HUES64 (cell line): ENCODE measurements at regions not wholly inside any gene's neighbourhood (a gene's known extent, or its start where the extent isn't known, plus 50 kb on each side); places are given as distances from the start of the nearest gene placed in this dataset.

Experiments
- H3K27ac ChIP-seq: 2 replicates; pipeline ENCODE4 v1.7.0; 2013; ENCODE audit warnings: low read depth, low read length, inconsistent platforms
- H3K27me3 ChIP-seq: 2 replicates; pipeline ENCODE4 v1.6.1; 2013; ENCODE audit warnings: mild to moderate bottlenecking, low read length; ENCODE audit not compliant: insufficient read depth
- H3K36me3 ChIP-seq: 2 replicates; pipeline ENCODE4 v1.6.1; 2013; ENCODE audit warnings: mild to moderate bottlenecking, low read length; ENCODE audit not compliant: insufficient read depth
- H3K4me1 ChIP-seq: 2 replicates; pipeline ENCODE4 v1.6.1; 2013; ENCODE audit warnings: mild to moderate bottlenecking, low read length, moderate library complexity; ENCODE audit not compliant: insufficient read depth
- H3K4me3 ChIP-seq: 2 replicates; pipeline ENCODE4 v1.5.1; 2013; ENCODE audit warnings: mild to moderate bottlenecking, low read length, moderate library complexity
- H3K9ac ChIP-seq: 2 replicates; pipeline ENCODE4 v1.6.1; 2013; ENCODE audit warnings: mild to moderate bottlenecking, low read depth, low read length
- H3K9me3 ChIP-seq: 2 replicates; pipeline ENCODE4 v1.6.1; 2013; ENCODE audit warnings: low read depth, low read length; ENCODE audit not compliant: insufficient read depth
- WGBS: fragments of 150-250, 120-280 bp; methylation state at CpG from one replicate; pipeline ENCODE4 v1.1.7; 2013; ENCODE audit warnings: missing lambda C conversion rate; 5-methylcytosine and 5-hydroxymethylcytosine counted together

GRCh38 chr16:52101246-52101645 lies 445.7 kb downstream of the TOX3 start:
- H3K36me3 ChIP-seq, result no peaks in the 10 kb centered on the region
- no peak overlapping the region for H3K27ac ChIP-seq
- no peaks in the 10 kb centered on the region for H3K9me3 ChIP-seq
- H3K4me1 ChIP-seq, result no peaks in the 10 kb centered on the region
- no peak overlapping the region for H3K4me3 ChIP-seq
- no peak overlapping the region for H3K9ac ChIP-seq
- WGBS, result 97% methylated on average over 3 of the region's 3 CpGs
- H3K27me3 ChIP-seq, result no peaks in the 10 kb centered on the region

- Histone ChIP-seq H3K36me3 (no peaks in the 10 kb centered on the region), H3K27me3 (no peaks in the 10 kb centered on the region), H3K9me3 (no peaks in the 10 kb centered on the region), H3K27ac (no peak overlapping the region), H3K9ac (no peak overlapping the region), H3K4me1 (no peaks in the 10 kb centered on the region), H3K4me3 (no peak overlapping the region)
- WGBS, result 85% methylated on average over 1 of the region's 2 CpGs
These were observed 447.6 kb downstream of the TOX3 start for GRCh38 chr16:52099382-52099781.

DNA sequence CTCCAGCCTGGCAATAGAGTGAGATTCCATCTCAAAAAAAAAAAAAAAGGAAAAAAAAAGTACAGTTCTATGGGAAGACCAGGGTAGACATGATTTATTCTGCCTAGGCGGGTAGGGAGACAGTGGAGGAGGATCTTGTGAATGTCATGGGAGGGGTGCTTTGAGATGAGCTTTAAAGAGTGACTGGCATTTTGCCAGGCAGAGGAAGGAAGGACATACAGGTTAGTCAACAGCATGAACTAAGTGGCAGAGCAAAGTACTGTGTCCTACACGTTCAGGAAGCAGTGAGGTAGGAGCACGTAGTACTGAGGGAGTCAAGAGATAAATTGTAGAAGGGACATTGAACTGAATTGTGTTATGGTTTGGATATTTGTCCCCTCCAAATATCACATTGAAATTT lies 451.5 kb downstream of the TOX3 start:
- Histone ChIP-seq H3K27ac (no peak overlapping the region), H3K27me3 (no peaks in the 10 kb centered on the region), H3K4me3 (no peak overlapping the region), H3K4me1 (no peaks in the 10 kb centered on the region), H3K36me3 (no peaks in the 10 kb centered on the region), H3K9me3 (no peaks in the 10 kb centered on the region), H3K9ac (no peak overlapping the region)
- WGBS, result 91% methylated on average over 3 of the region's 3 CpGs

GRCh38 chr16:52092126-52092525 lies 454.8 kb downstream of the TOX3 start:
- Histone ChIP-seq H3K9ac (no peak overlapping the region), H3K27me3 (no peaks in the 10 kb centered on the region), H3K9me3 (no peaks in the 10 kb centered on the region), H3K27ac (no peak overlapping the region), H3K36me3 (no peaks in the 10 kb centered on the region), H3K4me3 (no peak overlapping the region), H3K4me1 (no peaks in the 10 kb centered on the region)
- WGBS, result 100% methylated on average over 1 of the region's 3 CpGs

DNA sequence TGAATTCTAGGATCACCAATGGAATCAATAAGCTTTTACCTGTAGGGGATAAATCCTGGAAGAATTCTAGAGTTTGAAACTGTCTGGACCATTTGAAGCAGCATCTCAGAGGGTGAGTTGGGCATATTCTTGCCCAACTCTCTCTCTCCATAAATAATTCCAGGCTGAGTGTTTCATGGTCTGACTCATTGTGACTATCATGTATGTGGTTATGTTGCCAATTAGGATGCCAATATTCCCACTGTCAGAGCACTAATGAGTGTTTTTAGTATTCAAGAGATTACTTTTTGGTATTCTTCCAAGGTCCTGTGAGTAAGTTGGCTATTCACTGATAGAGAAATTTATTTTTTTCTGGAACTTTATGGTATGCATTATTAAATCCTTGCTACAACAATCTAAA lies 456.9 kb downstream of the TOX3 start:
- H3K27me3 ChIP-seq, result no peaks in the 10 kb centered on the region
- no peaks in the 10 kb centered on the region for H3K36me3 ChIP-seq
- no peak overlapping the region for H3K27ac ChIP-seq
- H3K4me1 ChIP-seq, result no peaks in the 10 kb centered on the region
- H3K9me3 ChIP-seq, result no peaks in the 10 kb centered on the region
- H3K4me3 ChIP-seq, result no peak overlapping the region
- H3K9ac ChIP-seq, result no peak overlapping the region

GRCh38 chr16:52089476-52089875 lies 457.5 kb downstream of the TOX3 start:
- H3K4me3 ChIP-seq, result no peak overlapping the region
- no peaks in the 10 kb centered on the region for H3K36me3 ChIP-seq
- H3K9ac ChIP-seq, result no peak overlapping the region
- H3K27me3 ChIP-seq, result no peaks in the 10 kb centered on the region
- no peaks in the 10 kb centered on the region for H3K9me3 ChIP-seq
- no peaks in the 10 kb centered on the region for H3K4me1 ChIP-seq
- 96% methylated on average over 1 of the region's 1 CpG for WGBS
- H3K27ac ChIP-seq, result no peak overlapping the region

- Histone ChIP-seq H3K9ac (no peak overlapping the region), H3K9me3 (no peaks in the 10 kb centered on the region), H3K4me1 (no peaks in the 10 kb centered on the region), H3K27me3 (no peaks in the 10 kb centered on the region), H3K36me3 (no peaks in the 10 kb centered on the region), H3K27ac (no peak overlapping the region), H3K4me3 (no peak overlapping the region)
- WGBS, result no CpG with 5 or more reads among the region's 1 CpG
These were observed 460.0 kb downstream of the TOX3 start for GRCh38 chr16:52086901-52087300.

DNA sequence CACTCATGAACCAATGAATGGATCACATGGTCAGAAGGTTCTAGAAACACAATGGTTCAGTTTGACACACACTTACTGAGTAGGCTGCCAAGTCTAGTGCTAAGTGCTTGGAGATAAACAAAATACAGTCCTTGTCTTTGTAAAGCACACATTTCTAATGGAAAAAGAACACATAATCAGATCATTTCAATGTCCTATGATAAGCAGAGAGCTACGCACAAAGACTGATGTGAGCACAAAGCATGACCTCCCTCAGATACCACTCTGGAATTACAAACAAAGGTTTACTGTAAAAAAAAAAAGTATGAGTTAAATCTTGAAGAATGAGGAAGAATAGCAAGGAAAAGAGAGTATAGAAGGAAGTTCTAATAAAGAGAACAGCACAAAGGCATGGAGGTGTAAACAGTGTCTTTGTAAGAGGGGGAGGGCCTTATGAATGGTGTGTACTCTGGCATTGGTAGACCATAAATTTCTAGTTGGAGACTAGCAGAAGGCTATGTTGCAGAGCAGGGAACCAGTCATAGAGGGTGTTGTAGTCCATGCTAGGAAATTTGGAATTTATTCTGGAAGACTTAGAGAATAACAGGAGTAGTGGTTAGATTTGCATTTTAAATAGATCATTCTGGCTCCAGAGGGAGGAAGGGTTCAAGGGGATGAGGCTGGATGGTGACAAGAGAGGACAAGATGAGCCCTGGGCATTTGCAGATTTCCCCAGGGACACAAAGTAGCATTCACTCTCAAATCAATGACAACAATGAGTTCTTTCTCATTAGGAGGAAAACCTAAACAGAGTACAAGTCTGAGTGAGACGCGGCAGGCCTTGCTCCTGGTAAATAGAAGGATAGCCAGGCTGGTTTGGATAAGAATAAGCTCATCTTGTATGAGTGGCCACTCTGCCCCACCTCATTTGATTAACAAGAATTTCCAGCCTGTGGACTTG lies 468.0 kb downstream of the TOX3 start:
- Histone ChIP-seq H3K4me3 (no peak overlapping the region), H3K4me1 (no peaks in the 10 kb centered on the region), H3K36me3 (no peaks in the 10 kb centered on the region), H3K27ac (no peak overlapping the region), H3K27me3 (no peaks in the 10 kb centered on the region), H3K9me3 (no peaks in the 10 kb centered on the region), H3K9ac (no peak overlapping the region)
- 97% methylated on average over 3 of the region's 3 CpGs for WGBS

DNA sequence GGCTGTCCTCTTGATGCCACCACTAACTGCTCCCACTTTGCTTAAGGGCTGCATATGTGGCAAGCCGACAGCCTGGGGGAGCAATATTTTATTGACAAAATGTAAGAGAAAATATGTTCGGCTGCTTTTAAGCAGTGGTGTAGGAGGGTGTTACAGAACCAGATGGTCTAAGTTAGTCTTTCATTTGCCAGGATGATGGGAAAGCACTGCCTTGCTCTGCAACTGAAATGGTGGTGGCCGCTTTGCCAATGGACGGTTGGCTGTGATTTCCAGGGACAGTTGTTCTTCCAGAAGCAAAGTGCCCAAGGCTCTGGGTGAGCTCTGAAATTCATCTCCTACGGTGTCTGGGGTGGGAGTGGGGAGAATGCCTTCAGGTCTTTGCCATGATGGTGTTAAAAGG lies 469.3 kb downstream of the TOX3 start:
- no peak overlapping the region for H3K9ac ChIP-seq
- 97% methylated on average over 5 of the region's 5 CpGs for WGBS

GRCh38 chr16:52076801-52077201 lies 470.1 kb downstream of the TOX3 start:
- Histone ChIP-seq H3K27ac (no peak overlapping the region), H3K9ac (no peak overlapping the region), H3K9me3 (no peaks in the 10 kb centered on the region), H3K36me3 (no peaks in the 10 kb centered on the region), H3K4me3 (no peak overlapping the region), H3K27me3 (no peaks in the 10 kb centered on the region), H3K4me1 (no peaks in the 10 kb centered on the region)
- 100% methylated on average over 2 of the region's 3 CpGs for WGBS

More for the DNA sequence above, 469.3 kb downstream of the TOX3 start:
- Histone ChIP-seq H3K27ac (no peak overlapping the region), H3K4me3 (no peak overlapping the region), H3K9me3 (no peaks in the 10 kb centered on the region), H3K36me3 (no peaks in the 10 kb centered on the region), H3K4me1 (no peaks in the 10 kb centered on the region), H3K27me3 (no peaks in the 10 kb centered on the region)

DNA sequence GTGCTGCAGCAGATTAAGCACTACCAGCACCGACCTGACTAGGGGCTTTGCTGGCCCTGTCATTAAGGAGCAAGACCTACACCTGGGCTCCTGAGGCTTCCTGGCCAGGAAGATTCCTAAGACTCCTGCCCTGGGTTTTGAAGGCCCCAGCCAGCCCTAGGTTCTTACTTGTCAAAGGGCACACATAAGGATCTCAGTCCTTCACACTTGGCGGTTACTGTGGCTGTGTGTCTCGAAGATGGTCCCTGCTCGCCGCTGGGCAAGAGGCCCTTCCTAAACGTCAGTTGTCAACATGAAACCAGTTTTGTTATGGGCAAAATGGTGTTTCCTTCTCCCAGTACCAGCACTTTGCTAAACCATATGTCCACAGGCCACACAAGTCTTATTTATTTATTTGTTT lies 470.6 kb downstream of the TOX3 start:
- no peak overlapping the region for H3K4me3 ChIP-seq
- H3K36me3 ChIP-seq, result no peaks in the 10 kb centered on the region
- H3K27ac ChIP-seq, result no peak overlapping the region
- H3K4me1 ChIP-seq, result no peaks in the 10 kb centered on the region
- no peaks in the 10 kb centered on the region for H3K27me3 ChIP-seq
- no peaks in the 10 kb centered on the region for H3K9me3 ChIP-seq
- 92% methylated on average over 6 of the region's 6 CpGs for WGBS
- H3K9ac ChIP-seq, result no peak overlapping the region

DNA sequence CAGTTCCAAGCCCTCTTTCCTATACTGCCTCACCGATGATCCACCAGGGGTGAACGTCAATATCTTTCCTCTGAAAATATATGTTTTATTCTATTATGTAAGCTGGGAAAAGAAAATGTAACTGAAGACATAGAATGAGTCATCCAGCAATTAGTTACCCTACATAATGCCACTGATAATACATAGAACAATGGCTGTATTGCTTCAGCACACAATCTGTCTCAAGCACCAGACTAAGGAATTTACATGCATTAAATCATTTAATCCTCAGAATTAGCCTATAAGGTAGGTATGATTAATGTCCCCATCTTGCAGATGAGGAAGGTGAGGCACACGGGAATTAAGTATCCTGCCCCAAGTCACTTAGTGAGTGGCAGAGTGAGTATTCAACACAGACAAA lies 472.8 kb downstream of the TOX3 start:
- Histone ChIP-seq H3K36me3 (no peaks in the 10 kb centered on the region), H3K4me1 (no peaks in the 10 kb centered on the region), H3K4me3 (no peak overlapping the region), H3K9me3 (no peaks in the 10 kb centered on the region), H3K27ac (no peak overlapping the region), H3K9ac (no peak overlapping the region), H3K27me3 (no peaks in the 10 kb centered on the region)
- 100% methylated on average over 1 of the region's 3 CpGs for WGBS
